Endothelial cell of umbilical vein (primary cell): ENCODE measurements at regions not wholly inside any gene's neighbourhood (a gene's known extent, or its start where the extent isn't known, plus 50 kb on each side); places are given as distances from the start of the nearest gene placed in this dataset.

Experiments
- BruUV-seq: library from RNA; stranded (reverse); fragments of 400-500 nt; replicated peaks from 2 replicates; lab custom pipeline; 2021; lab: Mats Ljungman, UMichigan
- CTCF ChIA-PET: fragments of 300-600, 350-600 bp; sonication (Branson Sonifier 250); formaldehyde crosslinking; loops from one replicate; lab custom pipeline; 2021; ENCODE audit warnings: antibody characterized with exemption, inconsistent platforms; lab: Charles Lee
- POLR2A ChIA-PET: fragments of 300-600, 350-600 bp; sonication (Branson Sonifier 250); formaldehyde crosslinking; loops from one replicate; lab custom pipeline; 2021; ENCODE audit warnings: antibody characterized with exemption, inconsistent platforms; lab: Charles Lee
- DNase-seq: peaks from one replicate; pipeline ENCODE4 v3.0.0-alpha.2; 2011; ENCODE audit warnings: low read depth, low spot score
- FAIRE-seq: peaks from 2 replicates; lab custom pipeline; 2011; peaks lifted over from hg19 to GRCh38; lab: Jason Lieb, UNC
- H2AFZ ChIP-seq: 2 replicates; pipeline ENCODE4 v1.6.0; 2012; ENCODE audit warnings: low read depth, low read length, control low read depth, inconsistent platforms
- H3K27ac ChIP-seq: 2 replicates; pipeline ENCODE4 v1.5.1; 2011; ENCODE audit warnings: low read depth, mild to moderate bottlenecking, control low read depth, low read length, moderate library complexity; ENCODE audit not compliant: insufficient read depth
- H3K27me3 ChIP-seq, 2 experiments: 2 replicates each; pipeline versions ENCODE4 v1.6.0 to v1.6.1; 2011; ENCODE audit warnings: low read length in 2 of 2, mixed read lengths in 1 of 2; ENCODE audit not compliant: control insufficient read depth in 2 of 2, insufficient read depth in 2 of 2
- H3K36me3 ChIP-seq, 2 experiments: 2 replicates in 1 of 2; 3 replicates in 1 of 2; pipeline ENCODE4 v1.5.1; 2011; ENCODE audit warnings: low read length in 2 of 2, mild to moderate bottlenecking in 1 of 2, moderate library complexity in 1 of 2; ENCODE audit not compliant: control insufficient read depth in 2 of 2, insufficient read depth in 2 of 2; ENCODE audit errors: extremely low read depth in 1 of 2
- H3K4me1 ChIP-seq: 3 replicates; pipeline ENCODE4 v1.5.1; 2011; ENCODE audit warnings: mild to moderate bottlenecking, low read length; ENCODE audit not compliant: control insufficient read depth, insufficient read depth; ENCODE audit errors: extremely low read depth
- H3K4me2 ChIP-seq: 2 replicates; pipeline ENCODE4 v1.6.1; 2011; ENCODE audit warnings: low read length, control low read depth, mixed read lengths; ENCODE audit not compliant: insufficient read depth
- H3K4me3 ChIP-seq, 3 experiments: fragments of 200-600 bp in 1 of 3; sonication (generic), shearing (Covaris generic) in 1 of 3; replicated peaks in 1 of 3; 2 replicates each; pipeline ENCODE4 v1.5.1; 2011 to 2016; ENCODE audit warnings: control low read depth in 3 of 3, low read length in 3 of 3, mild to moderate bottlenecking in 2 of 3, inconsistent platforms in 1 of 3, low read depth in 1 of 3, moderate library complexity in 1 of 3; ENCODE audit not compliant: insufficient read depth in 1 of 3
- H3K79me2 ChIP-seq: 2 replicates; pipeline ENCODE4 v1.6.0; 2012; ENCODE audit warnings: low read length, inconsistent platforms; ENCODE audit not compliant: control insufficient read depth, insufficient read depth
- H3K9ac ChIP-seq: replicated peaks from 2 replicates; pipeline ENCODE3; 2011; ENCODE audit warnings: low read length, control low read depth; ENCODE audit not compliant: insufficient read depth; ENCODE audit errors: extremely low read depth
- H3K9me1 ChIP-seq: replicated peaks from 3 replicates; pipeline ENCODE4 v1.6.0; 2011; ENCODE audit warnings: mild to moderate bottlenecking, low read length; ENCODE audit not compliant: control insufficient read depth, insufficient read depth; ENCODE audit errors: extremely low read depth
- H3K9me3 ChIP-seq: replicated peaks from 2 replicates; pipeline ENCODE4 v1.5.1; 2012; ENCODE audit warnings: low read length, inconsistent platforms; ENCODE audit not compliant: control insufficient read depth, insufficient read depth
- H4K20me1 ChIP-seq: replicated peaks from 2 replicates; pipeline ENCODE3; 2011; ENCODE audit warnings: mild to moderate bottlenecking, low read length; ENCODE audit not compliant: control insufficient read depth, insufficient read depth; ENCODE audit errors: extremely low read depth
- EZH2 ChIP-seq: IDR thresholded peaks from 2 replicates; pipeline ENCODE4 v1.6.1; 2012; ENCODE audit warnings: borderline replicate concordance, low read depth, mild to moderate bottlenecking, moderate library complexity, low read length, inconsistent platforms; ENCODE audit not compliant: severe bottlenecking
- FOS ChIP-seq: IDR thresholded peaks from 2 replicates; pipeline ENCODE4 v1.6.1; 2011; ENCODE audit warnings: mild to moderate bottlenecking, low read length, moderate library complexity, borderline replicate concordance; ENCODE audit not compliant: insufficient read depth
- GATA2 ChIP-seq: IDR thresholded peaks from 2 replicates; pipeline ENCODE4 v1.7.0; 2011; ENCODE audit warnings: low read depth, mild to moderate bottlenecking, moderate library complexity, mixed read lengths, low read length; ENCODE audit not compliant: insufficient read length, insufficient read depth
- JUN ChIP-seq: IDR thresholded peaks from 2 replicates; pipeline ENCODE4 v1.6.1; 2011; ENCODE audit warnings: borderline replicate concordance, low read depth; ENCODE audit not compliant: insufficient read length, insufficient read depth
- MYC ChIP-seq: IDR thresholded peaks from one replicate; pipeline ENCODE4 v1.6.1; 2011; ENCODE audit warnings: mild to moderate bottlenecking, low read depth, low read length
- POLR2A ChIP-seq: IDR thresholded peaks from 2 replicates; pipeline ENCODE4 v1.6.1; 2012; ENCODE audit warnings: low read depth, mild to moderate bottlenecking, control low read depth, low read length
- POLR2AphosphoS5 ChIP-seq: IDR thresholded peaks from 2 replicates; pipeline ENCODE4 v1.6.1; 2012; ENCODE audit warnings: low read depth, mild to moderate bottlenecking, control low read depth, low read length, moderate library complexity; ENCODE audit not compliant: insufficient read depth
- dilution Hi-C: fragments of 300-500 bp; cut with MboI; formaldehyde crosslinking; loops from one replicate; pipeline ENCODE4 v1.15.0; 2019; ENCODE audit warnings: low sequenced_read_pairs; ENCODE audit not compliant: extremely low pct_ligation_motif_present
- intact Hi-C: fragments of 100-400 bp; cut with micrococcal nuclease; formaldehyde crosslinking; loops from one replicate; pipeline ENCODE4 v1.10.0; 2022
- TF ChIP-seq, protein P1 (sequence below): IDR thresholded peaks from 2 replicates; pipeline ENCODE4 v1.6.1; 2011; ENCODE audit not compliant: insufficient read depth, insufficient read length
- TF ChIP-seq, protein P2 (sequence below), 2 donors: IDR thresholded peaks; 1 replicate in 1 of 2; 2 replicates in 1 of 2; pipeline ENCODE4 v1.5.1; 2011; ENCODE audit warnings: low read length in 2 of 2, mild to moderate bottlenecking in 2 of 2, moderate library complexity in 2 of 2, control low read depth in 1 of 2, inconsistent platforms in 1 of 2, low read depth in 1 of 2; ENCODE audit not compliant: insufficient read depth in 1 of 2; ENCODE audit errors: extremely low read depth in 1 of 2

DNA sequence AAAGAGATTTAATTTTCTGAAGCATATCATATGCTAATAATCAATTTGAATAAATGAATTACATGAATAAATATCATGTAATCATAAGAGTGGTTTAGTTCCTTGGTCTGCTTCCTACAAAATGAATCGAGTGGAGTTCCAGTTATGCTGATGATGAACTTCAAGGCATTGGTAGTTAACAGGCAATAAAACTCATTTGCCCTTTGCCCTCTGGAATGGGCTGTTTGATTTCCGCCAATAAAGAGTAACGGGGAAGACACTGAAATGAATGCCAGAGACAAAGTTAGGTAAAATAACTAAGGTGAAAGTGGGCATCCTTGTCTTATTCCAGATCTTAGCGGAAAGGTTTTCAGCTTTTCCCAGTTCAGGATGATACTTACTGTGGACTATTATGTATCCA lies 90.1 kb downstream of the C3orf38 start:
- TF ChIP-seq EZH2, result no peak
- TF ChIP-seq, protein P1, sequence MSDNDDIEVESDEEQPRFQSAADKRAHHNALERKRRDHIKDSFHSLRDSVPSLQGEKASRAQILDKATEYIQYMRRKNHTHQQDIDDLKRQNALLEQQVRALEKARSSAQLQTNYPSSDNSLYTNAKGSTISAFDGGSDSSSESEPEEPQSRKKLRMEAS, result no peak
- H3K79me2 ChIP-seq, result no peaks in the 10 kb centered on the region
- H3K4me1 ChIP-seq, result no peaks in the 10 kb centered on the region
- no peak overlapping the region for H3K4me2 ChIP-seq
- H3K27me3 ChIP-seq, result no peaks in the 10 kb centered on the region
- no peak overlapping the region for H3K27ac ChIP-seq
- no peaks in the 10 kb centered on the region for H3K9me3 ChIP-seq
- ChIA-PET CTCF (no interaction called here), POLR2A (no interaction called here)
- no TSS peak for BruUV-seq
- no peaks in the 10 kb centered on the region for H3K36me3 ChIP-seq
- H3K4me3 ChIP-seq, result no peak overlapping the region
- DNase-seq, result no peak
- no peak overlapping the region for H2AFZ ChIP-seq
- intact Hi-C loops, result no loop called here
- no peaks in the 10 kb centered on the region for H3K9me1 ChIP-seq
- FAIRE-seq, result no peak
- H4K20me1 ChIP-seq, result no peaks in the 10 kb centered on the region
- dilution Hi-C loops, result no loop called here
- H3K9ac ChIP-seq, result no peak overlapping the region

DNA sequence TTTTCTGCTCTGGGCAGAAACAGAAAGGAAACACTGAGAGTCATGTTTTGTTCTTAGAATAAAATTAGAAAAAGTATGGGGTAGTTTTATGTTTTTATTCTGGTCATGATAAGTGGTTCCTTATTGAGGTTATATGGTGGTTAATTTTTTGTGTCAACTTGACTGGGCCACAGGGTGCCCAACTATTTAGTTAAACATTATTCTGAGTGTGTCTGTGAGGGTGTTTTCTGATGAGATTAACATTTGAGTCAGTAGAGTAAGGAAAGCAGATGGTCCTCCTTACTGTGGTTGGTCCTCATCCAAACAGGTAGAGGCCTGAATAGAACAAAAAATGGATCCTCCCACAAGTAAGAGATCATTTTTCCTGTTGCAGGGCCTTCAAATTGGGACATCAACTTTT lies 98.9 kb downstream of the C3orf38 start:
- no peaks in the 10 kb centered on the region for H3K36me3 ChIP-seq
- intact Hi-C loops (no loop called here), dilution Hi-C loops (no loop called here)
- FAIRE-seq (no peak), DNase-seq (no peak)
- no TSS peak for BruUV-seq
- H3K4me1 ChIP-seq, result no peaks in the 10 kb centered on the region
- no peaks in the 10 kb centered on the region for H4K20me1 ChIP-seq
- H3K4me3 ChIP-seq, result no peak overlapping the region
- no peaks in the 10 kb centered on the region for H3K9me3 ChIP-seq
- no peak overlapping the region for H3K9ac ChIP-seq
- ChIA-PET CTCF (no interaction called here), POLR2A (no interaction called here)
- no peak overlapping the region for H2AFZ ChIP-seq
- TF ChIP-seq, protein P1, result no peak
- TF ChIP-seq POLR2AphosphoS5 (no peak), FOS (no peak), POLR2A (no peak), GATA2 (no peak), JUN (no peak), EZH2 (no peak), MYC (no peak)
- TF ChIP-seq, protein P2, sequence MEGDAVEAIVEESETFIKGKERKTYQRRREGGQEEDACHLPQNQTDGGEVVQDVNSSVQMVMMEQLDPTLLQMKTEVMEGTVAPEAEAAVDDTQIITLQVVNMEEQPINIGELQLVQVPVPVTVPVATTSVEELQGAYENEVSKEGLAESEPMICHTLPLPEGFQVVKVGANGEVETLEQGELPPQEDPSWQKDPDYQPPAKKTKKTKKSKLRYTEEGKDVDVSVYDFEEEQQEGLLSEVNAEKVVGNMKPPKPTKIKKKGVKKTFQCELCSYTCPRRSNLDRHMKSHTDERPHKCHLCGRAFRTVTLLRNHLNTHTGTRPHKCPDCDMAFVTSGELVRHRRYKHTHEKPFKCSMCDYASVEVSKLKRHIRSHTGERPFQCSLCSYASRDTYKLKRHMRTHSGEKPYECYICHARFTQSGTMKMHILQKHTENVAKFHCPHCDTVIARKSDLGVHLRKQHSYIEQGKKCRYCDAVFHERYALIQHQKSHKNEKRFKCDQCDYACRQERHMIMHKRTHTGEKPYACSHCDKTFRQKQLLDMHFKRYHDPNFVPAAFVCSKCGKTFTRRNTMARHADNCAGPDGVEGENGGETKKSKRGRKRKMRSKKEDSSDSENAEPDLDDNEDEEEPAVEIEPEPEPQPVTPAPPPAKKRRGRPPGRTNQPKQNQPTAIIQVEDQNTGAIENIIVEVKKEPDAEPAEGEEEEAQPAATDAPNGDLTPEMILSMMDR (IDR thresholded peaks at IDR 0.05; ENCODE audit: extremely low read depth in 1 of 2, insufficient read depth in 1 of 2, low read depth in 1 of 2, low read length in 2 of 2), result no peak
- H3K9me1 ChIP-seq, result no peaks in the 10 kb centered on the region
- H3K79me2 ChIP-seq, result no peaks in the 10 kb centered on the region
- H3K27me3 ChIP-seq, result no peaks in the 10 kb centered on the region
- no peak overlapping the region for H3K4me2 ChIP-seq
- no peak overlapping the region for H3K27ac ChIP-seq
